Stimulated activated CD8-positive, alpha-beta memory T cell treated with anti-CD3 and anti-CD28 coated beads, Interleukin-15, amount 100 ng/mL, for 1 hour (primary cell): ENCODE measurements at regions not wholly inside any gene's neighbourhood (a gene's known extent, or its start where the extent isn't known, plus 50 kb on each side); places are given as distances from the start of the nearest gene placed in this dataset.

Experiments used
- DNase-seq: peaks from one replicate; pipeline ENCODE4 v3.0.0-alpha.2; 2020; ENCODE audit warnings: low read depth

DNA sequence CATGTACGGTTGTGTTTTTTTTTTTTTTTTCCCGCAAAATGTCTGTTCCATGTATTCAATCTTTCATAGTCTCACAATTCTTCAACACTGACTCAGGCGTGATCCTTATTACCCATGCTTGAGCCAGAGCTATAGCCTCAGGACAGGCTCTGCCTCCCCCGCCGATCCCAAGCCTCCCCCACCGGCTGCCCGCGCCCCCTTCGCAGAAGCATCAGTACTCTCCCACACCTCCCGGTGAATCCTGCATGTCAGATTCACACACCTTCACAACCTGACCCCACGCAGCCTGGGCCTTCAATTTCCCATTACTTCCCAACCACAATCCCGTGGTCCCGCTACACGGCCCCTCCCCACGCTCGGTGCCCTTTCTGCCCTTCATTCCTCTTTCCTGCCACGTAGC lies 401.5 kb upstream of the JARID2 start:
- DNase-seq = no peak

DNA sequence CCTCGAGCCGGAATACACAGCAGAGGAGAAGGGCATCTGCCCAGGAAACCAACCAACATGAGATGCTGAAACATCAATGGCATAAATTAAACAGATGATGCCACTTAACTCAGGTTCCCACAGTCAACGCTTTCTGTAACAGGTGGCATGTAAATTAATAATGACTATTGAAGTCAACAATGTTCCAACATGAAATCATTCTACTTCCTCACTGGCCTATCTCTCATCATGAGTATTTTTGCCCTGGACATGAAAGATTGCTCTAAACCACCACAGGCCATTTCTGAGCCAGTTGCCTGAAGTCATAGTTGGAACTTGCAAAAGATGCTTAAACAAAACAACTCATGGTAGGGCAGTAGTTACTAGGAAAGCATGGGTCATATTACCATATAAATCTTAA lies 397.9 kb upstream of the JARID2 start:
- no peak for DNase-seq

DNA sequence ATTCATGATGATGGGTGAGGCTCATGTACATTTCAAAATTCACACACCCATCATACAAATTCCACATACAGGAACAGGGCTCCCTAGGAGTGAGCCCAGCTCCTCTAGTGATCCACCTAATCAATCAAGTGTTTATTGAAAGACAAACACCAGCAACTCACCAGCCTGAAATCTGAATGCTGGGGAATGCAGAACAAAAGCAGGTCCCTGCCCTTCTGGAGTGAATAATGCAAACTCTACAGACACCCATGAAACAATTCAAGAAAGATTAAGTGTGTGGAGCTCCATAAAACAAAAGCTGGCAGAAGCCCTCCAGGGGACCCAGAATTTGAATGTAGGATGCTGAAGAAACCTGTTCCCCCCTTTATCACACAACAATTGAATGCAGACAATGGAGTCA lies 396.7 kb upstream of the JARID2 start:
- DNase-seq = no peak

- DNase-seq = no peak
Observed at GRCh38 chr6:14851281-14851680, 394.6 kb upstream of the JARID2 start.

GRCh38 chr6:14852375-14852774 lies 393.5 kb upstream of the JARID2 start:
- DNase-seq = no peak

DNA sequence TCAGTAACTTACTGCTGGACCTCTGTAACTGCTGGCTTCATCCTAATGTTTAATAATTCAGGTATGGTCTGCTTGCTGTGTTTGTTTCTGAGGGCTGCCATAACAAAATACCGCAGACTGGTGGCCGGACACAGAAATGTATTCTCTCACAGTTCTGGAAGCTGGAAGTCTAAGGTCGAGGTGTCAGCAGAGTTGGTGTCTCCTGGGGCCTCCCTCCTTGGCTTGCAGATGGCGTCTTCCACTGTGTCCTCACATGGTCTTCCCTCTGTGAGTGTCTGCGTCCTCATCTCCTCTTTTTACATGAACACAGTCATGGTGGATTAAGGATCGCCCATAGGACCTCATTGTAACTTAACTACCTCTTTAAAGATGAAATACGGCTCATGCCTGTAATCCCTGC lies 389.7 kb upstream of the JARID2 start:
- no peak for DNase-seq

GRCh38 chr6:14857001-14857400 lies 388.9 kb upstream of the JARID2 start:
- DNase-seq = no peak

DNA sequence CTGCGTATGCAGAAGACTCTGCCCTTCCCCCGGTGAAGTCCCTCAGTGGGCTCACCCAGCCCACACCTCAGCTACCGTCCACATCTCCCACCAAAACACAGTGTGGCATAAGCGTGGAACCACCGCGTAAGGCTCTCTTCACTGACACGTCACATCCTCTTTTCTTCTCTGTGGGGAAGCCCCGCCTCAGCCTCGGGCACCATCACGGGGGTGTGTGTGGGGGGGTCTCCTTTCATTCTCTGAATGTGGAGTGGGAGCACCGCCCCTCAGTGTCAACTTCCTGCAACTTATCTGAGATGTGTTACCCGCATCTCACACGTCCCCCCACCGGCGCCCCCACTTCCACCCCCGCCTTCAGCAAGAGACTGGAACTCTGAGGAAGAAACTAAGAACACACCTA lies 388.4 kb upstream of the JARID2 start:
- peak; percentile 64 for DNase-seq

- DNase-seq = no peak
Observed at GRCh38 chr6:14858808-14859207, 387.1 kb upstream of the JARID2 start.

- DNase-seq = no peak
Observed at GRCh38 chr6:14860774-14861173, 385.1 kb upstream of the JARID2 start.

DNA sequence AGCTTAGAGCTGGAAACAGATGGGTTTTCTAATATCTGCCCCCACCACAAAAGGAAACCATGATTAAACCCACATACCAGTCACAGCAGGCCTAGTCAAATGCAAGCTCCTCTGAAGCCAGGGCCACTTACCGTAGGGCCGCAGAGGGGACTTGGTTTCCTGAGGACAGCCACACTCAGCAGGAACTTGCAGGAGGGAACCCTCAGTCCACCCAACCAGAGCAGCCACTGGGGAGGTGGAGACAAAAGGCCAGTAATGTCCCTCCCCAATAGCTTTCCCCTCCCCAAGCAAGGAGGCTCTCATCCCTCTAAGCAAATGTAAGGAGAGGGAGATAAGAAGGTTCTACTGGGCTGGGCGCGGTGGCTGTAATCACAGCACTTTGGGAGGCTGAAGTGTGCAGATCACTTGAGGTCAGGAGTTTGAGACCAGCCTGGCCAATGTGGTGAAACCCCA lies 384.4 kb upstream of the JARID2 start:
- DNase-seq = no peak

DNA sequence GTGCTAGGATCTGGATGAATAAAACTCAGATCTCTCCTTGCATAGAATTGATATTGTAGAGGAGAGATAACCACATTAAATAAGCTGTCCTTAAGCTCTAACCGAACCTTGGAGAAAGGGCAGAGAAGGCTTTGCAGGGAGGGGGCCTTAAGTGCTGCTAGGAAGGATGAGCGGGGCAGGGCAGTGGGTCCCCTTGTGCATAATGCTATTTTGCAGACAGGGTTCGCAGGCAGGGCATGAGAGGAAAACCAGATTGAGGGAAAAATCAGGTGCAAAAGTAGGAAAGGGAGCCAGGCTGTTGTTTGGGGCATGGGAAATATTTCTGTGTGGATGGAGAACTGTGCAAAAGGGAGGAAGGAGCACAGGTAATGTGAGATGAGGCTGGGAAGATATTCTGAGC lies 383.0 kb upstream of the JARID2 start:
- DNase-seq = no peak

- DNase-seq = no peak
Observed at GRCh38 chr6:14863902-14864850, 381.7 kb upstream of the JARID2 start.

GRCh38 chr6:14865531-14866100 lies 380.3 kb upstream of the JARID2 start:
- no peak for DNase-seq

DNA sequence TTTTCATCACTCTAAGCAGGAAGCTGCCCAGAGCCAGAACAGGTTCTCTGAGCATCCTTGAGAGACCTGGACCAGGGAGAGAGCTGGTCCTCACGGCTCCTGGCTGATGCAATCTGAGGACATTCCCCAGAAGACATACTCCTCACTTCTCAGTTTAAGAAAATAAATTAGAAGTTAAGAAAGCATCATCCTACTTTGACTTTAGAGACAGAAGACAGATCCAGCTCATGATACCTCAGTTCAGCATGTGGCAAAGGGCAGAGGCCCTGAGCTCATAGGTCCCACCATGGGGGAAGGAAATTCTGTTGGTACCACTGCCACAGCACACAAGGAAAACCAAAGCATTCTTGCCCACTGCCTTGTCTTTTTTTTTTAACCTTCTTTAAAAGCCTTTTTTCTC lies 378.1 kb upstream of the JARID2 start:
- no peak for DNase-seq

GRCh38 chr6:14871221-14871620 lies 374.6 kb upstream of the JARID2 start:
- no peak for DNase-seq

DNA sequence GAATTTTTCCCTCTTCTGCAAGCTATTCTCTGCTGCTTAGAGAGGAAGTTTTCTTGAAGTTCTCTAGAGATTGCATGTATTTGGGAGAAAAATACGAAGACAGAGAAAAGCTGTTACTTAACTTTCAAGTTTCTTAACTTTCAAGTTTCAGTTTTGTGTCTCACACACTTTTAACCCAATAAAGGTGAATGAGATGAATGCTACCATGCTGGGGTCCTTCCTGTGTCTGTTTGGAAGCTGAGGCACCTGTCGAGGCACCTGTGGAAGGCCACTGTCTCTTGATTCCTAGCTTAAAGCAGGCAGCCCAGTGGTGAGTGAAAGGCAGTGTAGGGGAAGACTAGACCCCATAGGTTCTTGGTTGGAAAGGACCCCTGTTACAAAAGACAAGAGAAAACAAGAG lies 372.8 kb upstream of the JARID2 start:
- DNase-seq = no peak

DNA sequence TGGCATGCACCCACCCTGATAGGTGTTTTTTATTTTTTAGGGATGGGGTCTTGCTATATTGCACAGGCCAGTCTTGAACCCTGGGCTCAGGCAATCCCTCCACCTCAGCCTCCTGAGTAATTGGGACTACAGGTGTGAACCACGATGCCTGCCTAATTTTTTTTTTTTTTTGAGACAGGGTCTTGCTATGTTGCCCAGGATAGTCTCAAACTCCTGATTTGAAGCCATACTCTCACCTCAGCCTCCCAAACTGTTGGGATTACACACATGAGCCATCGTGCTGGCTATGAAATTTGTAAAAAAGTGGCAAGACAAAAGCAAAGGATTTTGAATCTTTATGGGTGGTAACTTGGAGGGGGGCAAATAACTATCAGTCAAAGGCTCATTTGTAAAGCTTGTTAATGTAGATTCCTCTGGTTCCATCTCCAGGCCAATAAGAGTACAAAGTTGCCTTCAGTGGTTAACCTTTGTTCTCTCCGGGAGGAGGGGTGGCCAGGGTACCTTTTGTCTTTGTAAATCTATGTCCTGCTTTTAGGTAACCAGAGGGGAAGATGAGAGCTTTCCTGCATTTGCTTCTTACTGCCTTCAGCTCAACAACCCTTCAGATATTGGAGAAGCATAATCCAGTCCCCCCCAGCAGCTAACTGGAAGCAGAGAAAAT lies 372.0 kb upstream of the JARID2 start:
- no peak for DNase-seq

GRCh38 chr6:14874975-14875480 lies 370.8 kb upstream of the JARID2 start:
- no peak for DNase-seq

DNA sequence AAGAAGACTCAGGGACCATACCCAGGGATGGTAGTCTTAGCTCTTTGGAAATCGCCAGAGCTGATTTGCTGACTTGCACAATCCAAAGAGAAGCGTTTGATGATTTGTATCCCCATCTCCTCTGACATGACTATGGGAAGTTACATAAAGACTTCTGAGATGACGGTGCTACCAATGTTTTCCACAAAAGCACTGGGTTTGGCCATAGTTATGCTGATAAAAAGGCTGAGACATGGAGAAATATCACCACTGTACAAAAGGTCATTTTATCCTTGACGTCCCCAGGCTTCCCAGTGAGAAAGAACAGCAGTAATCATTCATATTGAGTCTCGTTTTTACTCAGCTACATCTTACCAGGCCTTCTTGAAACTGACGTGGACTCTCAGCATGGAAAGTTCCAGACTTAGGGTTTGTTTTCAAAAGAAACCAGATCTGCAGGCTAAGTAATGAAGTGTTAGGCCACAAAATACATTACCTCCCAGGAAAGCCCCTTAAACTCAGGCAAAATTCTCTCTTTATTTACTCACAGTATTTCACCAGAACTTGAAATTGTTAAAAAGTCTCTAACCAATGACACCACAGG lies 370.3 kb upstream of the JARID2 start:
- DNase-seq = no peak

DNA sequence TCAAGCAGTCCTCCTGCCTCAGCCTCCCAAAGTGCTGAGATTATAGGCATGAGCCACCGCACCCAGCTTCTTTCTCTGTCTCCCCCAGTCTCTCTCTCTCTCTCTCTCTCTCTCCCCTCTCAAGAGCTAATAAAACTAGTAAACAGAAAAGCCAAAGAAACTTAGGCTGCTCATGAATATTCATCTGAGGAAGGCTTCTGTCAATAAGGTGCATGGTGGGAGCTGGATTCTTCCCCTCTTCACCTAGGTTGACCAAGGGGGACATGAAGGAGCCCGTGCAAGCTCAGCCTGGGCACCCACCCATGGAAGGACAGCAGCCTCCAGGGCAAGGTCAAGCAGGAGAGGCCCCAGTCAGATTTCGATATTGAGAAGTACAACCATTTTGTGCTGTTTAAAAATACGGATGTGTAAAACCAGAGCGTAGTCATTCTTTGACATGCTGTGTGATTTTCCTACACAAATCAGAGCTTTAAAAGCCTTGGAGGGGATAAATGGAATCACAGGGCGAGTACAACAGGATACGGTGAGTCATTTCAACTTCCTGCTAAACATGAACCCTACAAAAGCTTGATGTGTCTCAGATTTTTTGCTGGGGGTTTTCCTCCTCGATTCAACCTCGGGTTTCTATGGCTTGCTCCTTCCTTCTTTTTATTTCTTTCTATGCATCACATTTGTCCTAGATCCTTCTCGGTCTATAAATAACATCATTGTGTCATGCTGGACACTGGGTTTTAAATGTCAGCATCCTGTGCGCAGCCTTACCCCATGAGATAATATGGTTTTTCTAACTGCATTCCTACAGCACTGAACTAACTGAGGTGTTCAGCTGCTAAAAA lies 368.9 kb upstream of the JARID2 start:
- no peak for DNase-seq

DNA sequence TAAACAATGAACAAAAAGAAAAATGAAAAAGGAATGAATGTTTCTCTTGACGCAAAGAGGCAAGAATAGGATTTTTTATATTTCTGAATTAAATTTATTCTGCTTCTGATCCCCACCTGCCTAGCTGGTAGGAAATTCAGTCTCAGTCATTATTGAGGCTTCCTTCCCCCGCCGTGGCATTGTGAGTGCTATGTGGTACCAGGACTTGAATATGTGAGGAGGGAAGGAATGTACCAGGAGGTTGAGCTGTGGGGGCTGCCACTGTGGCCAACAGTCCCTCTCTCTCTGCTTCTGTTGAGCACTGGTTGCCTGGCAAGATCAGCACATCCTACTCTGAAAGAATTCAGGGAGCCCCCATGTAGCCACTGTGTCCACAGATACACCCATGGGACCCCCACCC lies 368.1 kb upstream of the JARID2 start:
- no peak for DNase-seq
